ENCODE measurements at regions not wholly inside any gene's neighbourhood (a gene's known extent, or its start where the extent isn't known, plus 50 kb on each side); places are given as distances from the start of the nearest gene placed in this dataset.

DNA sequence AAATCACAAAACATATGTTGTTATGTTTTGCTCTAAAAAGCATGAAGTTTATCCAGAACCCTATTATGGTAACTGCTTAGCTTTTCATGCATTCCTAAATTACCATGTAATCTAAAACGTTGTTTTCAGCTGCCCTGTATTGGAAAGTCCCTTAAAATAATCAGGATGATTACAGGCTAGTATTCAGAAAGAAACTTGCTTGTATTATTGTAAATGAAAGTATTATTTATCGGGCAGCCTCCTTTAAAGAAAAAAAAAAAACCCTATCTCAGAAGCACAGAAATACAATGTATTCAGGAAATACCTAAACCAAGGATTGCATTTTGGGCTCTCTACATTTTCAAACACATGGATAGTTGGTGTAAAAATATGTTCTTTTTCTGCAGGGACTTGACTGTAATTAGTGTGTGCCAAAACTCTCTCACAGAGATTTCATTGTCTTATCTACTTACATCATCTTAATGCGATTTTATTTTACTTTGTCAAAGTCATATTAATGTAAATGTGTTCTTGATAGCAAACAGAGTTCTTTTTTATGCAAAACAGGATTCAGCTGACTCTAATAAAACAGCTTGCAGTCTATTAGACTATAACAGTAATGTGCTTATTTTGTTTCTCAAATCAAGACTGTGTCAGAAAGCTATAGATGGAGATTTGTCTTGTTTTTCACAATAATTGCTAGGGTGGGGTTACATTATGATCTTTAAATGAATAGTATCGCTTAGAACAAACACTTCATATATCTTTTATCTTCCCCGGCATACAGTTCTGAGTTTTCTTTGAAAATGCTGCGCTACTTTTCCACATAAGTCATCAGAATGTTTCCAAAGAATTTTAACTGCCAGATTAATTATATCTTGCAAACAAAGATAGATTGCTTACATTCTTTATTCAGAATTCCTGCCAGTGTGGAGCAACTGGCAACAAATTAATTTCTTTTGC lies 65.3 kb upstream of the ARID5B start:
- DNase-seq (no peak), ATAC-seq (ENCODE audit: low read depth) (no peak)
- ChIA-PET CTCF (no interaction called here), POLR2A (no interaction called here)
- Mint-ChIP-seq H3K27me3 (no peaks in the 10 kb centered on the region), H3K36me3 (ENCODE audit: low read depth) (no peaks in the 10 kb centered on the region), H3K4me1 (peaks cover 2% of the 10 kb centered on the region), H3K27ac (no peak overlapping the region), H3K9me3 (peaks cover 2% of the 10 kb centered on the region), H3K4me3 (no peak overlapping the region)
- intact Hi-C loops (cut with micrococcal nuclease), result loop anchor here (1.0 kb wide), 3 partner anchors 85 to 1020 kb away; no protein-coding TSS in a partner anchor
- no peak for TF ChIP-seq CTCF (IDR thresholded peaks at IDR 0.05)

DNA sequence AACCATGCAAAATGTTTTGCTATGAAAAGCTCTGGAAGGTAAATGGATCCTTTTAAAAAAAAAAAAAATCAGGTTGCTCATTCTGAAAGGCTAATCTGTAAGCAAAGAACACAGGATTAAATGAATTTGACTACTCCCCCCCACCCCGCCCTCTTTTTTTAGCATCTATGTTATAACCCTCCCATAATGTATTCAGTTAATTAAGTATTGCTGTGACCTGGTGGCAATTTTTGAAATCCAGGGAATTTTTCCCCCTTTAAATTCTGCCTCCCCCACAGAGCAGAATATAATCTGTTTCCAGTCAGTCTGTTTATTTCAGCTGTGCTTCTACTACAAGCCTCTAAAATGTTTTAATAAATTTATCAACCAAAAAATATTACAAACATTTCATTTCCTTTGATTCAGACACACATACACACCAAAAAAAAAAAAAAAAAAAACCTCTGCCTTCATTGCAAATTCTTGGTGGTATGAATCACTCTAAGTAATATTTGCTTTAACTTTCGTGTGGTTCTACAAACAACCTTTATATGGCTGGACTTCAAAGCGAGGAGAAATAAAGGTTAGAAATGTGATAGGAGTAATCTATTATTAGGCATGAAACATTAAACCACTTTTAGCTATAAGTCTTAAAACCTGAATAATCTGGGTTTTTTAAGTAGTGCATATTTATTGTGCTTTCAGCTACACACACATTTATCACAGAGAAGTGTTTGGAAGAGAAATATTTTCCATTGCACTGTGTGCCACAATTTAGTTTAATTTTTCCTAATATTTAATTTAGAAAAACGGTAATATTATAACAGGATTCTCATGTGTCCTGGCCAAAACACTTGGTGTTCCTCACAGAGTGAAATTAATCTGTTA lies 64.4 kb upstream of the ARID5B start:
- H3K27ac Mint-ChIP-seq, result no peak overlapping the region

GRCh38 chr10:61837755-61838171 lies 63.7 kb upstream of the ARID5B start:
- DNase-seq (no peak), ATAC-seq (ENCODE audit: low read depth) (no peak)
- no peak overlapping the region for H3K27ac Mint-ChIP-seq
- H3K9me3 Mint-ChIP-seq, result peaks cover 2% of the 10 kb centered on the region
- H3K4me3 Mint-ChIP-seq, result no peak overlapping the region
- POLR2A ChIA-PET, result interaction anchor here (0.6 kb wide), 1 partner anchor 8 kb away, joined by 3 read pairs; no protein-coding TSS in a partner anchor
- H3K27me3 Mint-ChIP-seq, result no peaks in the 10 kb centered on the region
- CTCF ChIA-PET, result interaction anchor here (0.6 kb wide), 1 partner anchor 52 kb away, joined by 3 read pairs; no protein-coding TSS in a partner anchor
- H3K36me3 Mint-ChIP-seq (ENCODE audit: low read depth), result no peaks in the 10 kb centered on the region
- H3K4me1 Mint-ChIP-seq, result peaks cover 2% of the 10 kb centered on the region
- intact Hi-C loops (cut with micrococcal nuclease), result no loop called here
- no peak for TF ChIP-seq CTCF (IDR thresholded peaks at IDR 0.05)

More for the DNA sequence above, 64.4 kb upstream of the ARID5B start:
- no peak overlapping the region for H3K4me3 Mint-ChIP-seq
- H3K27me3 Mint-ChIP-seq, result no peaks in the 10 kb centered on the region
- no peak for DNase-seq
- CTCF ChIA-PET, result interaction anchor here (0.6 kb wide), 1 partner anchor 51 kb away, joined by 3 read pairs; no protein-coding TSS in a partner anchor
- H3K4me1 Mint-ChIP-seq, result peaks cover 2% of the 10 kb centered on the region
- ATAC-seq (ENCODE audit: low read depth), result no peak
- peaks cover 2% of the 10 kb centered on the region for H3K9me3 Mint-ChIP-seq
- no peak for TF ChIP-seq CTCF (IDR thresholded peaks at IDR 0.05)
- intact Hi-C loops (cut with micrococcal nuclease), result no loop called here
- H3K36me3 Mint-ChIP-seq (ENCODE audit: low read depth), result no peaks in the 10 kb centered on the region
- POLR2A ChIA-PET, result interaction anchor here (0.6 kb wide), 1 partner anchor 9 kb away, joined by 3 read pairs; no protein-coding TSS in a partner anchor

DNA sequence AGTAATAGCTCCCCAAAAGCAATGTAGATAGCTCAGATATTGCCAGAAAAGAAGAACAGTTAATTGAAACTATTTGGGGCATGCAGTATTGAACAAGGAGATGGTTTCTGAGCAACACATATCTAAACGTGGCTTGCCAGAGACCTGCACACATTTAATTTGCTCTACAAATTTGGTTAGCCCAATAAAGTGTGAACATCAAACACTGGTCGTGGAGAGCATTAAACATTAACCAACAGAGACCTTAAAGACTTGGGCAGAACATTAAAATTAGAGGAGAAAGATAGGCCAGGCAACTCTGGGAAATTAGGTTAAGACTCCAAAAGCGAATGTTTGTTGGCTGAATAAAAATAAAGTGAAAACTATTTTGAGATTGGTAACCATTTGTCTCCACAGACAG lies 61.6 kb upstream of the ARID5B start:
- Mint-ChIP-seq H3K9me3 (no peaks in the 10 kb centered on the region), H3K27me3 (no peaks in the 10 kb centered on the region), H3K27ac (no peak overlapping the region), H3K4me3 (no peak overlapping the region), H3K36me3 (ENCODE audit: low read depth) (no peaks in the 10 kb centered on the region), H3K4me1 (peaks cover 6% of the 10 kb centered on the region)
- ChIA-PET POLR2A (no interaction called here), CTCF (no interaction called here)
- TF ChIP-seq CTCF (IDR thresholded peaks at IDR 0.05), result no peak
- intact Hi-C loops (cut with micrococcal nuclease), result no loop called here
- ATAC-seq (ENCODE audit: low read depth) (no peak), DNase-seq (no peak)

DNA sequence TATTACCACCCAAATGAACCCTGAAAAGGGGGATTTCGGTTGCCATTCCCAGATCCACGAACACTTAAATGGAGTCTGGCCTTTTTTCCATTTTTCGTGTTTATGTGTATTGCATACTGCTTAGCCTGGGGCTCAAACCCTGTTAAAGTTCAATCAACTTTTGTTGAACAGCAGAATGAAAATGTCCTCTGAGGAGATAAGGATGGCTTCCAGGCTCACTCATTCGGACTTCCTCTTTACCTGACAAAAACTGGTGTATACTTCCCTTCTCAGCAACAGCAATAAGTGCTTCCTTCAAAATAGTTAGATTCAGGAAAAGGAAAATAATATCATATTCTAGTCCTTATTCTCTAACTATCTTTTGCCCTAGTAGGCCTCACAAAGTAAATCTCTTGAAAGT lies 61.1 kb upstream of the ARID5B start:
- no peaks in the 10 kb centered on the region for H3K36me3 Mint-ChIP-seq (ENCODE audit: low read depth)
- ATAC-seq (ENCODE audit: low read depth), result no peak
- intact Hi-C loops (cut with micrococcal nuclease), result no loop called here

More for the DNA sequence above, 61.1 kb upstream of the ARID5B start:
- no peak for DNase-seq
- no peaks in the 10 kb centered on the region for H3K27me3 Mint-ChIP-seq
- POLR2A ChIA-PET, result no interaction called here
- no peaks in the 10 kb centered on the region for H3K9me3 Mint-ChIP-seq
- H3K4me3 Mint-ChIP-seq, result no peak overlapping the region
- no peak for TF ChIP-seq CTCF (IDR thresholded peaks at IDR 0.05)
- no peak overlapping the region for H3K27ac Mint-ChIP-seq
- CTCF ChIA-PET, result no interaction called here
- H3K4me1 Mint-ChIP-seq, result peaks cover 6% of the 10 kb centered on the region
